ENCODE measurements at regions not wholly inside any gene's neighbourhood (a gene's known extent, or its start where the extent isn't known, plus 50 kb on each side); places are given as distances from the start of the nearest gene placed in this dataset.

DNA sequence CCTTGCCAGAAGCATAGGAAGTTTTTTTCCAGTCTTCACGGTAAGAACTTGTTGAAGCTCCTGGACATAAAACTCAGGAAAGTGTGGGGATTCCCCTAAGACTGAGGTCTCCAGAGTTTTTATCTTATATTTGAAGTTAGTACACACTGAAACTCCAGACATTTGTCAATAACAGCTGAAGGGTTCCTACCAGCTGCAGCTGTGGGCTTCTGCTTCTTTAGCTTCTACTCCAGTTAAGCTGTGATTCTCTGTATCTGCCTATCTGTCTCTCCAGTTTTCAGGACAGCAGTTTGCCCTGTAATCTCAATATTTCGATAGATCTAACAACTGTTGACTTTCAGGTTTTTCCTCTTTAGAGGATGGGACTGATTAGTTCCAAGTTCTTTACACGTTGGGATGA lies 966.0 kb upstream of the SEMA6D start:
- Histone ChIP-seq H3K4me1 (ENCODE audit: insufficient read depth, low read length, poor library complexity, severe bottlenecking) (no peaks in the 10 kb centered on the region), H3K9me3 (ENCODE audit: low read depth, low read length, poor library complexity, severe bottlenecking) (no peaks in the 10 kb centered on the region), H3K27me3 (replicated peaks; ENCODE audit: insufficient read depth, low read depth, low read length, poor library complexity) (no peaks in the 10 kb centered on the region), H3K27ac (ENCODE audit: low read depth, low read length, poor library complexity, severe bottlenecking) (no peak overlapping the region), H3K36me3 (ENCODE audit: insufficient read depth, low read length, poor library complexity, severe bottlenecking) (no peaks in the 10 kb centered on the region), H3K4me3 (ENCODE audit: low read depth, low read length, poor library complexity, severe bottlenecking) (no peak overlapping the region)
- POLR2A ChIA-PET (ENCODE audit: low non-redundant PET) = no interaction called here
- CTCF ChIA-PET = no interaction called here
- no peak for DNase-seq (ENCODE audit: low spot score)
- BruUV-seq (replicated peaks) = no TSS peak
- TF ChIP-seq EZH2 (IDR thresholded peaks at IDR 0.05; ENCODE audit: borderline replicate concordance, low read depth, low read length, poor library complexity, severe bottlenecking) = no peak
- intact Hi-C loops (cut with micrococcal nuclease; ENCODE audit: unreplicated experiment) = no loop called here

DNA sequence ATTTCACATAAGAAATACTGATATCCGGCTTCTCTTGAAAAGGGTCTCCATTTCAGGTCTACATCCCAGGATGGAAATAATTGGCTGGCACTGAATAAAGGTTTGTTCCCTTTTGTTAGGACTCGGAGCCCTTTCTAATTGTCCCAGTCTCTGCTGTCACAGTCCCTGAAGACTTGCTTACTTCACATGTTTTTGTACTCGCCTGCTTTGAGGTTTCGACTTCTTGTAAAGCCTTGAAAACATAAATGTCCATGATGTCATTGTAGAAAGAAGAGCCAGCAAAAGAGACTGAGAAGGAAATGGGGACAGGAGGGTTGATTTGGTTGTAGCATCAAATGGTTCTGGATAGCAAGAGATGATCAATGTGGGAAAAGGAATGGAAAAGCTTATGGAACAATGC lies 963.4 kb upstream of the SEMA6D start:
- Histone ChIP-seq H3K4me3 (ENCODE audit: low read depth, low read length, poor library complexity, severe bottlenecking) (no peak overlapping the region), H3K36me3 (ENCODE audit: insufficient read depth, low read length, poor library complexity, severe bottlenecking) (no peaks in the 10 kb centered on the region), H3K27ac (ENCODE audit: low read depth, low read length, poor library complexity, severe bottlenecking) (no peak overlapping the region), H3K27me3 (replicated peaks; ENCODE audit: insufficient read depth, low read depth, low read length, poor library complexity) (no peaks in the 10 kb centered on the region), H3K4me1 (ENCODE audit: insufficient read depth, low read length, poor library complexity, severe bottlenecking) (no peaks in the 10 kb centered on the region), H3K9me3 (ENCODE audit: low read depth, low read length, poor library complexity, severe bottlenecking) (no peaks in the 10 kb centered on the region)
- DNase-seq (ENCODE audit: low spot score) = no peak
- CTCF ChIA-PET = no interaction called here
- intact Hi-C loops (cut with micrococcal nuclease; ENCODE audit: unreplicated experiment) = no loop called here
- no TSS peak for BruUV-seq (replicated peaks)
- TF ChIP-seq, protein P1, sequence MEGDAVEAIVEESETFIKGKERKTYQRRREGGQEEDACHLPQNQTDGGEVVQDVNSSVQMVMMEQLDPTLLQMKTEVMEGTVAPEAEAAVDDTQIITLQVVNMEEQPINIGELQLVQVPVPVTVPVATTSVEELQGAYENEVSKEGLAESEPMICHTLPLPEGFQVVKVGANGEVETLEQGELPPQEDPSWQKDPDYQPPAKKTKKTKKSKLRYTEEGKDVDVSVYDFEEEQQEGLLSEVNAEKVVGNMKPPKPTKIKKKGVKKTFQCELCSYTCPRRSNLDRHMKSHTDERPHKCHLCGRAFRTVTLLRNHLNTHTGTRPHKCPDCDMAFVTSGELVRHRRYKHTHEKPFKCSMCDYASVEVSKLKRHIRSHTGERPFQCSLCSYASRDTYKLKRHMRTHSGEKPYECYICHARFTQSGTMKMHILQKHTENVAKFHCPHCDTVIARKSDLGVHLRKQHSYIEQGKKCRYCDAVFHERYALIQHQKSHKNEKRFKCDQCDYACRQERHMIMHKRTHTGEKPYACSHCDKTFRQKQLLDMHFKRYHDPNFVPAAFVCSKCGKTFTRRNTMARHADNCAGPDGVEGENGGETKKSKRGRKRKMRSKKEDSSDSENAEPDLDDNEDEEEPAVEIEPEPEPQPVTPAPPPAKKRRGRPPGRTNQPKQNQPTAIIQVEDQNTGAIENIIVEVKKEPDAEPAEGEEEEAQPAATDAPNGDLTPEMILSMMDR (conservative IDR thresholded peaks at IDR 0.05; ENCODE audit: low read depth, low read length) = no peak
- TF ChIP-seq EZH2 (IDR thresholded peaks at IDR 0.05; ENCODE audit: borderline replicate concordance, low read depth, low read length, poor library complexity, severe bottlenecking) = no peak
- POLR2A ChIA-PET (ENCODE audit: low non-redundant PET) = no interaction called here

GRCh38 chr15:46763091-46763490 lies 954.2 kb upstream of the SEMA6D start:
- no peak overlapping the region for H3K4me3 ChIP-seq (ENCODE audit: low read depth, low read length, poor library complexity, severe bottlenecking)
- H3K27me3 ChIP-seq (replicated peaks; ENCODE audit: insufficient read depth, low read depth, low read length, poor library complexity) = no peaks in the 10 kb centered on the region
- no peaks in the 10 kb centered on the region for H3K4me1 ChIP-seq (ENCODE audit: insufficient read depth, low read length, poor library complexity, severe bottlenecking)
- TF ChIP-seq, protein P1 (conservative IDR thresholded peaks at IDR 0.05; ENCODE audit: low read depth, low read length) = no peak
- no peak for TF ChIP-seq EZH2 (IDR thresholded peaks at IDR 0.05; ENCODE audit: borderline replicate concordance, low read depth, low read length, poor library complexity, severe bottlenecking)
- no peak for DNase-seq (ENCODE audit: low spot score)
- intact Hi-C loops (cut with micrococcal nuclease; ENCODE audit: unreplicated experiment) = no loop called here
- ChIA-PET CTCF (no interaction called here), POLR2A (ENCODE audit: low non-redundant PET) (no interaction called here)
- no TSS peak for BruUV-seq (replicated peaks)
- H3K36me3 ChIP-seq (ENCODE audit: insufficient read depth, low read length, poor library complexity, severe bottlenecking) = no peaks in the 10 kb centered on the region
- H3K27ac ChIP-seq (ENCODE audit: low read depth, low read length, poor library complexity, severe bottlenecking) = no peak overlapping the region
- H3K9me3 ChIP-seq (ENCODE audit: low read depth, low read length, poor library complexity, severe bottlenecking) = no peaks in the 10 kb centered on the region

DNA sequence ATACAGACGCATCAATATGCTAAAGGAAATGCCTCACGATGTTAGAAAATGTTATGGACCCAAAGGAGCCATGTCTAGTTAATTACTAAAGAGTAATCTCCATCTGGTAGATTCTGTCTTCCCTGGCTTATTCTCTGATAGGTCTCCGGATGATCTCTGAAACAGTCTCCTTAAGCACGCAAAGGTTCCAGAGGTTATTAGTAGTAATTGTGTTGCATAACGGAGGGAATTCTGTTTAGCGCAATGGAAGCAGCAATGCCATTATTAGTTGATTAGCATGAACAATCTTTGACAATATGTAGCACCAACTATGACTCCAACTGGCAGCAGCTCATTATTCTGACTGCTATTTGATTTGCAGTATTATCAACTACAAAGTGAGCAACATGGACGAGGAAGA lies 952.5 kb upstream of the SEMA6D start:
- no peak for DNase-seq (ENCODE audit: low spot score)
- no TSS peak for BruUV-seq (replicated peaks)

More for the DNA sequence above, 952.5 kb upstream of the SEMA6D start:
- Histone ChIP-seq H3K27me3 (replicated peaks; ENCODE audit: insufficient read depth, low read depth, low read length, poor library complexity) (no peaks in the 10 kb centered on the region), H3K9me3 (ENCODE audit: low read depth, low read length, poor library complexity, severe bottlenecking) (no peaks in the 10 kb centered on the region), H3K4me1 (ENCODE audit: insufficient read depth, low read length, poor library complexity, severe bottlenecking) (no peaks in the 10 kb centered on the region), H3K36me3 (ENCODE audit: insufficient read depth, low read length, poor library complexity, severe bottlenecking) (no peaks in the 10 kb centered on the region), H3K4me3 (ENCODE audit: low read depth, low read length, poor library complexity, severe bottlenecking) (no peak overlapping the region), H3K27ac (ENCODE audit: low read depth, low read length, poor library complexity, severe bottlenecking) (no peak overlapping the region)
- ChIA-PET CTCF (no interaction called here), POLR2A (ENCODE audit: low non-redundant PET) (no interaction called here)
- TF ChIP-seq EZH2 (IDR thresholded peaks at IDR 0.05; ENCODE audit: borderline replicate concordance, low read depth, low read length, poor library complexity, severe bottlenecking) = no peak
- TF ChIP-seq, protein P1 (conservative IDR thresholded peaks at IDR 0.05; ENCODE audit: low read depth, low read length) = no peak
- intact Hi-C loops (cut with micrococcal nuclease; ENCODE audit: unreplicated experiment) = no loop called here
